ENCODE measurements at regions not wholly inside any gene's neighbourhood (a gene's known extent, or its start where the extent isn't known, plus 50 kb on each side); places are given as distances from the start of the nearest gene placed in this dataset.

- no peak for DNase-seq (ENCODE audit: low read depth)
These were observed 99.9 kb upstream of the CACNA1A start for GRCh38 chr19:13606156-13606555.

GRCh38 chr19:13604902-13605586 lies 98.8 kb upstream of the CACNA1A start:
- DNase-seq (ENCODE audit: low read depth) = no peak

GRCh38 chr19:13600802-13601201 lies 94.5 kb upstream of the CACNA1A start:
- DNase-seq (ENCODE audit: low read depth) = no peak

- DNase-seq (ENCODE audit: low read depth) = no peak
These were observed 93.8 kb upstream of the CACNA1A start for GRCh38 chr19:13600091-13600490.

- no peak for DNase-seq (ENCODE audit: low read depth)
These were observed 93.4 kb upstream of the CACNA1A start for GRCh38 chr19:13599681-13600080.

- DNase-seq (ENCODE audit: low read depth) = no peak
These were observed 91.8 kb upstream of the CACNA1A start for GRCh38 chr19:13598098-13598497.

GRCh38 chr19:13597640-13598039 lies 91.4 kb upstream of the CACNA1A start:
- DNase-seq (ENCODE audit: low read depth) = peak; percentile 4

- DNase-seq (ENCODE audit: low read depth) = peak; percentile 38
These were observed 82.9 kb upstream of the CACNA1A start for GRCh38 chr19:13588957-13589833.

GRCh38 chr19:13585512-13585911 lies 79.2 kb upstream of the CACNA1A start:
- DNase-seq (ENCODE audit: low read depth) = no peak

GRCh38 chr19:13583753-13584152 lies 77.5 kb upstream of the CACNA1A start:
- DNase-seq (ENCODE audit: low read depth) = no peak

- no peak for DNase-seq (ENCODE audit: low read depth)
These were observed 76.8 kb upstream of the CACNA1A start for GRCh38 chr19:13583114-13583513.

- DNase-seq (ENCODE audit: low read depth) = no peak
These were observed 75.3 kb upstream of the CACNA1A start for GRCh38 chr19:13581576-13581975.

- no peak for DNase-seq (ENCODE audit: low read depth)
These were observed 73.2 kb upstream of the CACNA1A start for GRCh38 chr19:13579388-13580060.

GRCh38 chr19:13576726-13577125 lies 70.4 kb upstream of the CACNA1A start:
- DNase-seq (ENCODE audit: low read depth) = no peak

GRCh38 chr19:13574933-13575332 lies 68.7 kb upstream of the CACNA1A start:
- DNase-seq (ENCODE audit: low read depth) = no peak

- DNase-seq (ENCODE audit: low read depth) = no peak
These were observed 66.9 kb upstream of the CACNA1A start for GRCh38 chr19:13573056-13573667.

GRCh38 chr19:13561461-13561860 lies 55.2 kb upstream of the CACNA1A start:
- DNase-seq (ENCODE audit: low read depth) = no peak

GRCh38 chr19:13557756-13558398 lies 51.6 kb upstream of the CACNA1A start:
- DNase-seq (ENCODE audit: low read depth) = no peak

- DNase-seq (ENCODE audit: low read depth) = no peak
These were observed 50.3 kb upstream of the CACNA1A start for GRCh38 chr19:13556552-13556951.

All from T-helper 22 cell (primary cell).